ENCODE measurements at regions not wholly inside any gene's neighbourhood (a gene's known extent, or its start where the extent isn't known, plus 50 kb on each side); places are given as distances from the start of the nearest gene placed in this dataset.
A peak's percentile ranks its signal among the peaks of the same experiment; 100 is the strongest.
"Not testable (repeated sequence)": the region's sequence is repeated elsewhere in the genome, so short reads cannot be mapped to it uniquely, and the experiment has no call there.

DNA sequence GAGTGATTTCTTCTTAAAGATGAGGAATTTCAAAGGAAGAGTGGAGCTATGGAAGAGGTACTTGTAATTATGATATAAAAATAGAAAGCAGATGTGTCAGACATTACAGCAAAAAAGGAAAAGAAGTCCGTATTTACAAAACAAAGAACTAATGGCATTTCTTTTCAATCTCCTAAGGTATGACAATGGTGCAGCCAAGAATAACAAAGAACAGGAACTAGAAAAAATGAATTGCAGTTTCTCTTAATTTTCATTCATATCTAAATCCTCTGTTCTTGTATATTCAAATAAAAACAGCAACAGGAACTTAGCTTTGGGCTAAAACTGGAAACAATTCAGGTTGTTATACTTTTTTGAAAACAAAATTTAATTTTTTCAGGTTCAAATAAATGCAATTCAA lies 105.1 kb downstream of the SPRY1 start:
- no peak for DNase-seq

DNA sequence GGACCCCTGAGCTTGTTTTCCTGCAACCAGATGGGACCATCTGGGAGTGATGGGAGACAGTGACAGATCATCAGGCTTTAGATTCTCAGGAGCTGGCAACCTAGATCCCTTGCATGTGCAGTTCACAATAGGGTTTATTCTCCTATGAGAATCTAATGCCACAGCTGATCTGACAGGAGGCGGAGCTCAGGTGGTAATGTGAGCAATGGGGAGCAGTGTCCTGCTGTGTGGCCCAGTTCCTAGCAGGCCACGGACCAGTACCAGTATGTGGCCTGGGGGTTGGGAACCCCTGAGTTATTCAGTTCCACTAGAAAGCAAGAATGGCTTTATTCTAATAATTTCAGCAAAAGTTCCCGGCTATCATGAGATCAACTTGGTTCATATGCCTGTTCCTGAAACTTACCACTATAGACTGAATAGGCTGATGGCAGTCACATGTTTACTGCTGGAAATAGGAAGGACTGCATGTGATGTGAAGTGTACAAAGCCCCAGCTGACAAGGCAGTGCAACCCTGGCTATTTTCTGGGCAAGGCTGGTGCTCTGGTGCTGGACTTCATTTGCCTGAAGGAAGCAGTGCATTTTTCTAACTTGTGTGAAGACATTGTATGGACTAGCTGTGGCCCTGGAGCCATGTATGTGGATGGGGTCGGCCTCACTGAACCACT lies 107.2 kb downstream of the SPRY1 start:
- DNase-seq, result no peak

DNA sequence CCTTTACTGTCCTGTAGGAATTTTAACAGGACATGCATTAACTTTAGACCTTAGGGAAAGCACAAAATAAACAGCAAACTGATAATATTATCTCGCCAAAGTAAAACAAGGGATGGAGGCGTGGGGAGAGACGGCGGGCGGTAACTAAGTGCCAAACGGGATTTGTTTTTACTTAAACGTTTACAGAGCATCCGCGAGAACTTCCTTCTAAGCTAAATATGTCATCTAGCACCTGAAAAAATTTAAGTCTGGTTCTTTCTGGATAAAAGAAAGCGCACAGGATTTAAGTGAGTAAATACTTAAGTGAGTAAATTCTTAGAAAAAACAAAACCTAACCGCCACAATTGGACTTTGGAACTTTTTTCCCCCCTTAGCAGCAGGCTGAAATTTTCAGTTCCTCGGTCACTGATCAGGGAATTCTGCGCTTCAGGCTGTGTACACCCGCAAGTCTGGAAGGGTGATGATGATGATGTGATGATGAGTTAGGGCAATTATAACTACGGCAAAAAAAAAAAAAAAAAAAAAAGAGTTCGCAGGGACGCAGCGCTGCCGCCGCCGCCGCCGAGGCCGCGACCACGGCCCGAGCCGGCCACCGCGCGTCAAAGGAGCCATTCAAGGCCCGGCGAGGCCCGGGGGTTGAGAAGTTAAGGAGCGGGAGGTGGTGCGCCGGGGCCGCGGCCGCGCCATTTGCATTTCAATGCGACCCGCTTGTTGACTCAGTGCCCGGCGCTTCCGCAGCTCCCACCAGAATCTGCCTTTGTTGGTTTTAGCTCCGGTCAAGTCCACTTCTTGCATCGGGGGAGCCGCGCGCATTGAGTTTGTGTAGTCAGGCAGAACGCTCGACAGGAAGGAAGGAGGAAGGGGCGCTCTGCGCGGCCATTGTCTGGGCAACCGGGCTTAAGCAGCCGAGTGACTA lies 108.8 kb downstream of the SPRY1 start:
- DNase-seq, result peak; percentile 40

- no peak for DNase-seq
Measured at GRCh38 chr4:123506011-123506695, 109.6 kb downstream of the SPRY1 start.

DNA sequence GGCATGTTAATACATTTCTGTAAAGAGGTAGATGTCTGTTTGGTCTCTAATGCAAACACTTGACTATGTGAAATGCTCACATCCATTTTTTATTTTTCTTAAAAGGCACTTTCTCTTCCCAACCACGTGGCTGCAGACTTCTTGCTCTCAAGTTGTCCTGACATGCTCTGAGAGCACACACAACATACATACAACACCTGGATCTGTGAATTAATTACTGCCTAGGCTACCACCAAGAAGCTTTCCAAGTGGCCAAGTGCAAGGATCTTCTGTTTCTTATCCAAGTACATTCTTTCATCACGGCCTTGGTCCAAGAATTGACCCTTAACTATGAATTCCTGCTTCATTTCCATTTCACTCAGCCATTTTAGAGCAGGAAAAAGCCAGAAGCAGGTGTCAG lies 110.8 kb downstream of the SPRY1 start:
- DNase-seq, result no peak

DNA sequence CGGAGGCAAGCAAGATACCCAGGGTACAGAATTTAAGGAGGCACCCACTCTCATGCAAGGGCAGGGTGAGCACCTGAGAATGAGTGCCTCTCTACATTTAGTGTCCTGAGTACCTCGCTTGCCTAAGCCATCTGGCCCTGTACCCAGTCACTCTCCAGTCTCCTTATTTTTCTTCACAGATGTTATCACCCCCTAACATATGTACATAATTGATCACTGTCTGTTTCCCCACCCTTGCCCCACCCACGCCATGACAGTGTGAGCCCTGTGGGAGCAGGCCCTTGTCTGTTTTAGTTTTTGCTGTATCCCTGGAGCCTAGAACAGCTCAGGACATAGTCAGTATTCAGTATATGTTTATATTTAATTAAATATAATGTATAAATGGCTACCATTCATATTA lies 113.6 kb downstream of the SPRY1 start:
- DNase-seq, result no peak

DNA sequence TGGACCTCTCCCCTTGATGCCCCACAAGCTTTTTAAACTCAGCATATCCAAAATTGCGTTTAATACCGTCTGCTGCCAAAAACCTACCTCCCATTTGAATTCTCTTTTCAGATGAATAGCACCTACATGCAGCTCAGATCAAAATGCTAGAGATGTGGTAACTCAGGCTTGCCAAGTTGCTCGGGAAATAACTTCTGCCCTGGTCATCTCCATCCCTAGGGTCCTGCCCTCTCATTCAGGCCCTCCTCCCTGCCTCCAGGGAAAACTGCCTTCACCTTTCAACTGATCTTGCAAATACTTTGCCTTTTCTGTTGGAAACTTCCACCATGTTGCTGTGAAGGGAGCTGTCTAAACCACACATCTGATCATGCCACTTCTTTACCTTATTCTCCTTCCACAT lies 114.1 kb downstream of the SPRY1 start:
- no peak for DNase-seq

- peak; percentile 20 for DNase-seq
Measured at GRCh38 chr4:123516576-123516975, 120.0 kb downstream of the SPRY1 start.

GRCh38 chr4:123517176-123517575 lies 120.6 kb downstream of the SPRY1 start:
- no peak for DNase-seq

DNA sequence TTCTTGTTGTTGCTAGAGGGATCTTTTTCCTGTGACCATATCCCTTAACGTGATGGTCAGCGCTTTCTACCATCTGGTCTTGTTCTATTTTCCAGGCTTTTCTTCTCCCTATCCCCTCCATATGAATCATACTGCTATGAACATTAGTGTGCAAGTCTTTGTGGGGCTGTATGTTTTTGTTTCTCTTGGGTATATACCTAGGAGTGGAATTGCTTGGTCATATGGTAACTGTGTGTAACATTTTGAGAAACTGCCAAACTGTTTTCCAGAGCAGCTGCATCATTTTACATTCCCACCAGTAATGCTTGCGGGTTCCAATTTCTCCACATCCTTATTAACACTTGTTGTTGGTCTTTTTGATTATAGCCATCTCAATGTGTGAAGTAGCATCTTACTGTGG lies 121.4 kb downstream of the SPRY1 start:
- DNase-seq, result no peak

- DNase-seq, result no peak
Measured at GRCh38 chr4:123520325-123520724, 123.7 kb downstream of the SPRY1 start.

GRCh38 chr4:123522081-123522480 lies 125.5 kb downstream of the SPRY1 start:
- DNase-seq, result no peak

DNA sequence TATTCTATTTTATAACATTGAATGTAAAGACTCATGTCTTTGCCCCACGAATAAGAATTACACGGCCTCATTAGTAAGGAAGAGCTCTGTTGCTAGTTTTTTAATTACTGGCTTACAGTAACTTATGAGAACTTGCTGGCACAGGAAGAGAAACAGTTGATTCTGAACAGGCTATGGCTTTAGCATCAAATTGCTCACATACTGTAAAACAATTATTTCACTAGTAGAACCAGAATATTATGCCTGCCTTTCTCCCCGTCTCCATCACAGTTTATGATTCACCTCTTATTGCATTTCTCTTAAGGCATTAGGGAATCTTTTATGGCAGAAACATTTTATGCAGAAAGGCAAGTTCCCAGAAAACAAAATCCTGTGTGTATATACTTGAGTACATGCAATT lies 126.1 kb downstream of the SPRY1 start:
- DNase-seq, result no peak

- DNase-seq, result no peak
Measured at GRCh38 chr4:123524958-123525628, 128.5 kb downstream of the SPRY1 start.

GRCh38 chr4:123526511-123526910 lies 129.9 kb downstream of the SPRY1 start:
- no peak for DNase-seq

DNA sequence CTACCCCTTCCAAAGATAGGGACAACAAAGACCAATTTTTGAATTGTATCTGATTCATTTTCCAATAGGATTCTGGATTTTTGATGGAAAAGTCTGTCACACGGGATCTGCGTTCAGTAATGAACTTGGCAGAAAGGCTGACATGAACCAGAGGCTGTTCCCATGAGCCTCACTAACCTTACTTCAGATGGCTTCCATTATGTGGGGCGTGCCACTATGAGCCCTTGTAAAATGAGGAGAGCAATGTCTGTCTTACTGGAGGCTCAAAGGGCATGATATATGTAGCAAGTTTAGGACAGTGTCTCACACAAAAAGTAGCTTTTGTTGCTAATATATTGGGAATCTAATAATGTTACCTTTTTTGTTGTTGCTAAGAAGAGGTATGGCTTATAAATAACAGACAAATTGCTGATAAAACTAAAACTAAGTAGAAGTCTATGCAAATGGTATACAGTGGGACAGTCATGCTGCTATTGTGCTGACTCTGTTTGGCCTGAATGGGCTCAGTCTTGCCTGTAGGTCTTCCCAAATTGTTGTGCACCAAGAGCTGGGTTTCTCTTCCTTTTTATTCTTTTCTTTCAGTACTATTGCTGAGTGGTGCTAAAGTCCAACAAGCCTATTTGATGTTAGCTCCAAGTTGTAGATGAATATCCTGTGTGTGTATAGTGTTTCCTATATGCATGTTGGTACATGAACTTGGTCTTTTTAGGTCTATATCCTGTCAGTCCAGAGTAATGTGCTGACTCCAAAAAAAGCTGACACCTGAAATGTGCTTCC lies 132.1 kb downstream of the SPRY1 start:
- DNase-seq, result no peak

DNA sequence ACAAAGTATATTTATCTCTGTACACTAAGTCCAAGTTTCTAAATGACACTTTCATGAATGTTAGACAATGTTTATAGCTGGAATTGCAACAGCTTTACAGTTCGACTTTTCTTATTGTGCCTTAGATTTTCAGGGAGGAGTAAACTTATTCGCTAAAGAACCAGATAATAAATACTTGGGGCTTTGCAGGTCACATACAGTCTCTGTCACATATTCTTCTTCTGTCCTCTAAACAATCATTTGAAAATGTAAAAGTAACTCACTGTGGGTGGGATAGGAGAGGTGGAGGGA lies 132.6 kb downstream of the SPRY1 start:
- DNase-seq, result no peak

DNA sequence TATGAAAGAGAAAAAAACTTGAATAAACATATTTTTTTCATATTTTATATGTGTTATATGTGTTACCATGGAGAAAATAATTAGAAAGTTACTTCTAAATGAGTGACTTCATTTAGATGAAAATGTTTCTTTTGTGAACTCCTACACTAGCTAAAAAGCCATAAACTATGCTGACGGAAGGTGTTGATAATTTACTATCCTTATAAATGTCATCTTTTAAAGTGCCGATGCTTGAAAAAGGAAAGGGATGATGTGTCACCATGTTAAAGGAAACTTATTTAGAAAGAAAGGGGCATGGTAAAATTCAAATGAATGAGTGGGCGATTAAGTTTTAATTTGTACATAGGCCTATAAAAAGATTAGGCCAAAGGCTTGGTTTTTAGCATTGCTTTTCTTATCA lies 133.8 kb downstream of the SPRY1 start:
- DNase-seq, result no peak

- DNase-seq, result no peak
Measured at GRCh38 chr4:123535037-123535748, 138.6 kb downstream of the SPRY1 start.

GRCh38 chr4:123536225-123536624 lies 139.6 kb downstream of the SPRY1 start:
- no peak for DNase-seq

DNA sequence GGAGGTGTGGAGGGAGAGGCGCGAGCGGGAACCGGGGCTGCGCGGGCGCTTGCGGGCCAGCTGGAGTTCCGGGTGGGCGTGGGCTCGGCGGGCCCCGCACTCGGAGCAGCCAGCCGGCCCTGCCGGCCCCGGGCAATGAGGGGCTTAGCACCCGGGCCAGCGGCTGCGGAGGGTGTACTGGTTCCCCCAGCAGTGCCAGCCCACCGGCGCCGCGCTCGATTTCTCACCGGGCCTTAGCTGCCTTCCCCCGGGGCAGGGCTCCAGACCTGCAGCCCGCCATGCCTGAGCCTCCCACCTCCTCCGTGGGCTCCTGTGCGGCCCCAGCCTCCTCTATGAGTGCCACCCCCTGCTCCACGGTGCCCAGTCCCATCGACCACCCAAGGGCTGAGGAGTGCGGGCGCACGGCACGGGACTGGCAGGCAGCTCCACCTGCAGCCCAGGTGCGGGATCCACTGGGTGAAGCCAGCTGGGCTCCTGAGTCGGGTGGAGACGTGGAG lies 141.4 kb downstream of the SPRY1 start:
- DNase-seq, result not testable (repeated sequence)

All from kidney glomerular epithelial cell (primary cell).